Activated CD4-positive, alpha-beta T cell treated with anti-CD3 and anti-CD28 coated beads, Interleukin-2, amount 50 U/mL, for 48 hours (primary cell): ENCODE measurements at regions not wholly inside any gene's neighbourhood (a gene's known extent, or its start where the extent isn't known, plus 50 kb on each side); places are given as distances from the start of the nearest gene placed in this dataset.
"Not testable (repeated sequence)": the region's sequence is repeated elsewhere in the genome, so short reads cannot be mapped to it uniquely, and the experiment has no call there.

Experiments
- DNase-seq, 2 experiments: peaks; one replicate each; pipeline ENCODE4 v3.0.0-alpha.2; 2020

- no peak for DNase-seq
These were observed 501.8 kb downstream of the ZPLD1 start for GRCh38 chr3:102936511-102937045.

GRCh38 chr3:102941786-102942185 is 507.0 kb downstream of the ZPLD1 start:
- DNase-seq, result no peak

GRCh38 chr3:102946445-102946844 is 511.6 kb downstream of the ZPLD1 start:
- DNase-seq, result not testable (repeated sequence)

GRCh38 chr3:102972350-102972749 is 537.5 kb downstream of the ZPLD1 start:
- no peak for DNase-seq

GRCh38 chr3:102974333-102974732 is 539.5 kb downstream of the ZPLD1 start:
- DNase-seq, result no peak

GRCh38 chr3:102979191-102979590 is 544.4 kb downstream of the ZPLD1 start:
- DNase-seq, result no peak

- DNase-seq, result no peak
These were observed 545.0 kb downstream of the ZPLD1 start for GRCh38 chr3:102979682-102980354.

GRCh38 chr3:102980355-102980696 is 545.5 kb downstream of the ZPLD1 start:
- no peak for DNase-seq

GRCh38 chr3:103002425-103003176 is 567.8 kb downstream of the ZPLD1 start:
- no peak for DNase-seq

GRCh38 chr3:103006526-103007183 is 571.8 kb downstream of the ZPLD1 start:
- no peak for DNase-seq

GRCh38 chr3:103009609-103010008 is 574.8 kb downstream of the ZPLD1 start:
- DNase-seq, result no peak

- DNase-seq, result no peak
These were observed 591.1 kb downstream of the ZPLD1 start for GRCh38 chr3:103025880-103026279.

GRCh38 chr3:103033841-103034240 is 599.0 kb downstream of the ZPLD1 start:
- DNase-seq, result no peak

GRCh38 chr3:103047640-103048039 is 612.8 kb downstream of the ZPLD1 start:
- no peak for DNase-seq

- DNase-seq, result no peak
These were observed 613.4 kb downstream of the ZPLD1 start for GRCh38 chr3:103048068-103048722.

GRCh38 chr3:103052236-103052830 is 617.5 kb downstream of the ZPLD1 start:
- no peak for DNase-seq

GRCh38 chr3:103055021-103055520 is 620.3 kb downstream of the ZPLD1 start:
- no peak for DNase-seq

GRCh38 chr3:103056542-103056941 is 621.7 kb downstream of the ZPLD1 start:
- no peak for DNase-seq

GRCh38 chr3:103057003-103057402 is 622.2 kb downstream of the ZPLD1 start:
- no peak for DNase-seq

GRCh38 chr3:103057487-103057886 is 622.7 kb downstream of the ZPLD1 start:
- no peak for DNase-seq

GRCh38 chr3:103059432-103059831 is 624.6 kb downstream of the ZPLD1 start:
- DNase-seq, result no peak

GRCh38 chr3:103060242-103060641 is 625.4 kb downstream of the ZPLD1 start:
- no peak for DNase-seq

- no peak for DNase-seq
These were observed 633.1 kb downstream of the ZPLD1 start for GRCh38 chr3:103067963-103068362.
